ENCODE measurements at regions not wholly inside any gene's neighbourhood (a gene's known extent, or its start where the extent isn't known, plus 50 kb on each side); places are given as distances from the start of the nearest gene placed in this dataset.

GRCh38 chr2:167834707-167835106 lies 412.7 kb downstream of the STK39 start:
- Histone ChIP-seq H3K4me2 (ENCODE audit: low read depth, low read length) (no peak overlapping the region), H3K27me3 (replicated peaks; ENCODE audit: insufficient read depth, low read length) (no peaks in the 10 kb centered on the region), H3K36me3 (replicated peaks; ENCODE audit: insufficient read depth, low read length) (no peaks in the 10 kb centered on the region), H3K9me3 (replicated peaks; ENCODE audit: insufficient read depth, low read length) (no peaks in the 10 kb centered on the region), H3K27ac (ENCODE audit: low read length) (no peak overlapping the region), H3K79me2 (ENCODE audit: low read length) (no peaks in the 10 kb centered on the region), H3K4me1 (ENCODE audit: low read length) (no peaks in the 10 kb centered on the region), H3K9me2 (replicated peaks; ENCODE audit: insufficient read depth, low read length) (no peaks in the 10 kb centered on the region), H4K20me1 (ENCODE audit: insufficient read depth, low read length) (no peaks in the 10 kb centered on the region), H2AFZ (ENCODE audit: low read length) (no peak overlapping the region), H3F3A (ENCODE audit: insufficient read depth, low read length) (no peaks in the 10 kb centered on the region), H3K4me3 (ENCODE audit: low read length) (no peak overlapping the region), H3K9ac (ENCODE audit: low read length) (no peak overlapping the region)
- TF ChIP-seq EZH2phosphoT487 (IDR thresholded peaks at IDR 0.05; ENCODE audit: low read length) = no peak
- no peak for TF ChIP-seq CTCF (IDR thresholded peaks at IDR 0.05; ENCODE audit: low read length)
- no peak for TF ChIP-seq EZH2 (optimal IDR thresholded peaks at IDR 0.05; ENCODE audit: low read depth, low read length)
- DNase-seq = no peak

GRCh38 chr2:167833294-167833693 lies 414.1 kb downstream of the STK39 start:
- no peaks in the 10 kb centered on the region for H3K4me1 ChIP-seq (ENCODE audit: low read length)
- H3K36me3 ChIP-seq (replicated peaks; ENCODE audit: insufficient read depth, low read length) = no peaks in the 10 kb centered on the region
- H3K4me3 ChIP-seq (ENCODE audit: low read length) = no peak overlapping the region
- no peaks in the 10 kb centered on the region for H3K79me2 ChIP-seq (ENCODE audit: low read length)
- H2AFZ ChIP-seq (ENCODE audit: low read length) = no peak overlapping the region
- H3K4me2 ChIP-seq (ENCODE audit: low read depth, low read length) = no peak overlapping the region
- H3K27ac ChIP-seq (ENCODE audit: low read length) = no peak overlapping the region
- no peaks in the 10 kb centered on the region for H3K9me2 ChIP-seq (replicated peaks; ENCODE audit: insufficient read depth, low read length)
- H3K9ac ChIP-seq (ENCODE audit: low read length) = no peak overlapping the region
- no peaks in the 10 kb centered on the region for H4K20me1 ChIP-seq (ENCODE audit: insufficient read depth, low read length)
- no peaks in the 10 kb centered on the region for H3K27me3 ChIP-seq (replicated peaks; ENCODE audit: insufficient read depth, low read length)
- H3K9me3 ChIP-seq (replicated peaks; ENCODE audit: insufficient read depth, low read length) = no peaks in the 10 kb centered on the region
- DNase-seq = no peak
- no peaks in the 10 kb centered on the region for H3F3A ChIP-seq (ENCODE audit: insufficient read depth, low read length)
- TF ChIP-seq EZH2phosphoT487 (IDR thresholded peaks at IDR 0.05; ENCODE audit: low read length) (no peak), EZH2 (optimal IDR thresholded peaks at IDR 0.05; ENCODE audit: low read depth, low read length) (no peak), CTCF (IDR thresholded peaks at IDR 0.05; ENCODE audit: low read length) (no peak)

- Histone ChIP-seq H3K9me2 (replicated peaks; ENCODE audit: insufficient read depth, low read length) (no peaks in the 10 kb centered on the region), H4K20me1 (ENCODE audit: insufficient read depth, low read length) (no peaks in the 10 kb centered on the region), H3K4me1 (ENCODE audit: low read length) (no peaks in the 10 kb centered on the region), H3K79me2 (ENCODE audit: low read length) (no peaks in the 10 kb centered on the region), H3K4me3 (ENCODE audit: low read length) (no peak overlapping the region), H3K9ac (ENCODE audit: low read length) (no peak overlapping the region), H3K27me3 (replicated peaks; ENCODE audit: insufficient read depth, low read length) (no peaks in the 10 kb centered on the region), H2AFZ (ENCODE audit: low read length) (no peak overlapping the region), H3F3A (ENCODE audit: insufficient read depth, low read length) (no peaks in the 10 kb centered on the region), H3K36me3 (replicated peaks; ENCODE audit: insufficient read depth, low read length) (no peaks in the 10 kb centered on the region), H3K4me2 (ENCODE audit: low read depth, low read length) (no peak overlapping the region), H3K9me3 (replicated peaks; ENCODE audit: insufficient read depth, low read length) (no peaks in the 10 kb centered on the region), H3K27ac (ENCODE audit: low read length) (no peak overlapping the region)
- DNase-seq = no peak
- TF ChIP-seq EZH2 (optimal IDR thresholded peaks at IDR 0.05; ENCODE audit: low read depth, low read length) (no peak), CTCF (IDR thresholded peaks at IDR 0.05; ENCODE audit: low read length) (no peak), EZH2phosphoT487 (IDR thresholded peaks at IDR 0.05; ENCODE audit: low read length) (no peak)
These were observed 414.5 kb downstream of the STK39 start for GRCh38 chr2:167832868-167833287.

Measured in MM.1S (cell line).